ENCODE measurements at regions not wholly inside any gene's neighbourhood (a gene's known extent, or its start where the extent isn't known, plus 50 kb on each side); places are given as distances from the start of the nearest gene placed in this dataset.

DNA sequence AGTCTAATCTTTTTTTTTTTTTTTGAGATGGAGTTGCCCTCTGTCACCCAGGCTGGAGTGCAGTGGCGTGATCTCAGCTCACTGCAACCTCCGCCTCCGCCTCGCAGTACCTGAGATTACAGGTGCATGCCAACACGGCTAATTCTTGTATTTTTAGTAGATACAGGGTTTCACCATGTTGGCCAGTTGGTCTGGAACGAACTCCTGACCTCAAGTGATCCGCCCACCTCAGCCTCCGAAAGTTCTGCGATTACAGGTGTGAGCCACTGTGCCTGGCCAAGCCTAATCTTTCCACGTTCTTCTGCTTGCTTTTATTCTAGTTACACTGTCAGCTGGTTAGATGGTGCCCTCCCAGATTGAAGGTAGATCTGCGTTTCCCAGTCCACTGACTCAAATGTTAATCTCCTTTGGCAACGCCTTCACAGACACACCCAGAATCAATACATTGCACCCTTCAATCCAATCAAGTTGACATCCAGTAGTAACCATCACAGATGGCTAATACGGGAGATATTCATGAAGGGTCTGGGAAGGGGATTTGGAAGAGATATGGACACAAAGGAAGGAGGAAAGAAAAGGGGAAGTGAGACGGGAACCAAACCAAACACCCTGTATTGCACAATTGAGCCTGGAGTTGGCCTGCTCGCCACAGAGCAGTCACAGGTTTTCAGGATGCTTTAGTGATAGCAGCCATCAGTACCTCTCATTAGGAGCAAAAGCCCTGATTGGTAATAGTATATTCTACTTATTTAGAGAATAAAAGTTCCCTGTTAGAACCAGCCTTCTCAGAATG is 229.8 kb downstream of the PIK3C3 start:
- TF ChIP-seq YY1 (IDR thresholded peaks at IDR 0.05; ENCODE audit: insufficient read depth, insufficient read length) = no peak
- no peak for TF ChIP-seq ZNF274 (IDR thresholded peaks at IDR 0.05; ENCODE audit: low read depth, low read length)
- TF ChIP-seq SUZ12 (IDR thresholded peaks at IDR 0.05; ENCODE audit: extremely low read depth, insufficient read depth, insufficient read length) = no peak
- Histone ChIP-seq H3K27me3 (ENCODE audit: insufficient read depth, insufficient read length) (no peaks in the 10 kb centered on the region), H3K9me3 (ENCODE audit: insufficient read depth, low read length) (peaks cover 15% of the 10 kb centered on the region), H3K4me1 (ENCODE audit: insufficient read depth, insufficient read length) (no peaks in the 10 kb centered on the region), H3K9ac (ENCODE audit: insufficient read length, low read depth) (no peak overlapping the region), H3K4me3 (ENCODE audit: insufficient read length, low read depth) (no peak overlapping the region), H3K36me3 (ENCODE audit: insufficient read depth, insufficient read length, low read length) (no peaks in the 10 kb centered on the region)
- DNase-seq (ENCODE audit: low read depth, low spot score) = no peak

GRCh38 chr18:42185486-42185885 is 230.5 kb downstream of the PIK3C3 start:
- no peak for TF ChIP-seq YY1 (IDR thresholded peaks at IDR 0.05; ENCODE audit: insufficient read depth, insufficient read length)
- no peak for TF ChIP-seq SUZ12 (IDR thresholded peaks at IDR 0.05; ENCODE audit: extremely low read depth, insufficient read depth, insufficient read length)
- TF ChIP-seq ZNF274 (IDR thresholded peaks at IDR 0.05; ENCODE audit: low read depth, low read length) = no peak
- Histone ChIP-seq H3K4me3 (ENCODE audit: insufficient read length, low read depth) (no peak overlapping the region), H3K36me3 (ENCODE audit: insufficient read depth, insufficient read length, low read length) (no peaks in the 10 kb centered on the region), H3K9me3 (ENCODE audit: insufficient read depth, low read length) (peaks cover 20% of the 10 kb centered on the region), H3K4me1 (ENCODE audit: insufficient read depth, insufficient read length) (no peaks in the 10 kb centered on the region), H3K9ac (ENCODE audit: insufficient read length, low read depth) (no peak overlapping the region), H3K27me3 (ENCODE audit: insufficient read depth, insufficient read length) (no peaks in the 10 kb centered on the region)
- DNase-seq (ENCODE audit: low read depth, low spot score) = no peak

- H3K9ac ChIP-seq (ENCODE audit: insufficient read length, low read depth) = no peak overlapping the region
- TF ChIP-seq YY1 (IDR thresholded peaks at IDR 0.05; ENCODE audit: insufficient read depth, insufficient read length) (no peak), SUZ12 (IDR thresholded peaks at IDR 0.05; ENCODE audit: extremely low read depth, insufficient read depth, insufficient read length) (no peak), ZNF274 (IDR thresholded peaks at IDR 0.05; ENCODE audit: low read depth, low read length) (no peak)
- no peaks in the 10 kb centered on the region for H3K4me1 ChIP-seq (ENCODE audit: insufficient read depth, insufficient read length)
- DNase-seq (ENCODE audit: low read depth, low spot score) = no peak
- peaks cover 20% of the 10 kb centered on the region for H3K9me3 ChIP-seq (ENCODE audit: insufficient read depth, low read length)
- no peak overlapping the region for H3K4me3 ChIP-seq (ENCODE audit: insufficient read length, low read depth)
- no peaks in the 10 kb centered on the region for H3K36me3 ChIP-seq (ENCODE audit: insufficient read depth, insufficient read length, low read length)
- H3K27me3 ChIP-seq (ENCODE audit: insufficient read depth, insufficient read length) = no peaks in the 10 kb centered on the region
Observed at GRCh38 chr18:42187611-42188380, 232.8 kb downstream of the PIK3C3 start.

DNA sequence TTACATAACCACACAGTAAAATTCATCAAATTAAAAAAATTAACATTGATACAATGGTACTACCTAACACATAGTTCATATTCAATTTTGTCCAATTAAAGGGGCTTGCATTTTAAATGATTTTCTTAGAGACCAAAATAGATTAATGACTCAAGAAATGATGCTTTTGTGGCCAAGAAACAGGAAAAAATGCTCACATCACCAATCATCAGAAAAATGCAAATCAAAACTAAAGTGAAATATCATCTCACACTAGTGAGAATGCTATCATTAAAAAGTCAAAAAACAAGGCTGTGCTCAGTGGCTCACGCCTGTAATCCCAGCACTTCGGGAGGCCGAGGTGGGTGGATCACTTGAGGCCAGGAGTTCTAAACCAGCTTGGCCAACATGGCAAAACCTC is 235.6 kb downstream of the PIK3C3 start:
- Histone ChIP-seq H3K9me3 (ENCODE audit: insufficient read depth, low read length) (peaks cover 20% of the 10 kb centered on the region), H3K27me3 (ENCODE audit: insufficient read depth, insufficient read length) (no peaks in the 10 kb centered on the region), H3K4me3 (ENCODE audit: insufficient read length, low read depth) (no peak overlapping the region), H3K36me3 (ENCODE audit: insufficient read depth, insufficient read length, low read length) (no peaks in the 10 kb centered on the region), H3K9ac (ENCODE audit: insufficient read length, low read depth) (no peak overlapping the region), H3K4me1 (ENCODE audit: insufficient read depth, insufficient read length) (no peaks in the 10 kb centered on the region)
- DNase-seq (ENCODE audit: low read depth, low spot score) = no peak
- TF ChIP-seq SUZ12 (IDR thresholded peaks at IDR 0.05; ENCODE audit: extremely low read depth, insufficient read depth, insufficient read length) (no peak), ZNF274 (IDR thresholded peaks at IDR 0.05; ENCODE audit: low read depth, low read length) (no peak), YY1 (IDR thresholded peaks at IDR 0.05; ENCODE audit: insufficient read depth, insufficient read length) (no peak)

- Histone ChIP-seq H3K36me3 (ENCODE audit: insufficient read depth, insufficient read length, low read length) (no peaks in the 10 kb centered on the region), H3K4me1 (ENCODE audit: insufficient read depth, insufficient read length) (no peaks in the 10 kb centered on the region), H3K27me3 (ENCODE audit: insufficient read depth, insufficient read length) (no peaks in the 10 kb centered on the region), H3K4me3 (ENCODE audit: insufficient read length, low read depth) (no peak overlapping the region), H3K9ac (ENCODE audit: insufficient read length, low read depth) (no peak overlapping the region), H3K9me3 (ENCODE audit: insufficient read depth, low read length) (peaks cover 20% of the 10 kb centered on the region)
- no peak for TF ChIP-seq SUZ12 (IDR thresholded peaks at IDR 0.05; ENCODE audit: extremely low read depth, insufficient read depth, insufficient read length)
- no peak for TF ChIP-seq ZNF274 (IDR thresholded peaks at IDR 0.05; ENCODE audit: low read depth, low read length)
- TF ChIP-seq YY1 (IDR thresholded peaks at IDR 0.05; ENCODE audit: insufficient read depth, insufficient read length) = no peak
- DNase-seq (ENCODE audit: low read depth, low spot score) = no peak
Observed at GRCh38 chr18:42192251-42193248, 237.5 kb downstream of the PIK3C3 start.

- Histone ChIP-seq H3K9me3 (ENCODE audit: insufficient read depth, low read length) (no peaks in the 10 kb centered on the region), H3K36me3 (ENCODE audit: insufficient read depth, insufficient read length, low read length) (no peaks in the 10 kb centered on the region), H3K4me3 (ENCODE audit: insufficient read length, low read depth) (no peak overlapping the region), H3K4me1 (ENCODE audit: insufficient read depth, insufficient read length) (no peaks in the 10 kb centered on the region), H3K27me3 (ENCODE audit: insufficient read depth, insufficient read length) (no peaks in the 10 kb centered on the region), H3K9ac (ENCODE audit: insufficient read length, low read depth) (no peak overlapping the region)
- DNase-seq (ENCODE audit: low read depth, low spot score) = no peak
- TF ChIP-seq ZNF274 (IDR thresholded peaks at IDR 0.05; ENCODE audit: low read depth, low read length) (no peak), SUZ12 (IDR thresholded peaks at IDR 0.05; ENCODE audit: extremely low read depth, insufficient read depth, insufficient read length) (no peak), YY1 (IDR thresholded peaks at IDR 0.05; ENCODE audit: insufficient read depth, insufficient read length) (no peak)
Observed at GRCh38 chr18:42196651-42197050, 241.6 kb downstream of the PIK3C3 start.

Data from NT2/D1 (cell line).